ENCODE measurements at regions not wholly inside any gene's neighbourhood (a gene's known extent, or its start where the extent isn't known, plus 50 kb on each side); places are given as distances from the start of the nearest gene placed in this dataset.

GRCh38 chr13:99868767-99869166 is 102.8 kb downstream of the ZIC5 start:
- no peak overlapping the region for H2BK20ac ChIP-seq (ENCODE audit: low read length)
- no peak overlapping the region; the same call in 1 of the 2 replicates for H3K18ac ChIP-seq (ENCODE audit: extremely low read depth, low read length)
- CTCF ChIA-PET (ENCODE audit: partially characterized antibody): interaction anchor here (1.3 to 1.6 kb wide), 3 partner anchors 14 to 39 kb away, joined by 3 to 4 read pairs (median 3); no protein-coding TSS in a partner anchor
- no peak overlapping the region for H3K9ac ChIP-seq (replicated peaks in 1 of 4; ENCODE audit: extremely low read depth in 1 of 4, low read depth in 3 of 4, low read length in 3 of 4)
- DNase-seq (ENCODE audit: low read depth in 1 of 2, low spot score in 2 of 2): no peak
- H4K91ac ChIP-seq (replicated peaks; ENCODE audit: insufficient read length, low read length): no peak overlapping the region
- H3K36me3 ChIP-seq (ENCODE audit: control insufficient read depth in 2 of 4, insufficient read depth in 4 of 4, low read length in 3 of 4): no peaks in the 10 kb centered on the region
- no peak overlapping the region for H3K14ac ChIP-seq (ENCODE audit: insufficient read length)
- no peak overlapping the region for H2BK15ac ChIP-seq (ENCODE audit: low read length)
- H2BK12ac ChIP-seq (ENCODE audit: low read depth, low read length): no peak overlapping the region
- no peak overlapping the region for H2AK5ac ChIP-seq (ENCODE audit: low read depth, low read length)
- no peaks in the 10 kb centered on the region for H3K79me1 ChIP-seq (ENCODE audit: low read depth, low read length)
- no peaks in the 10 kb centered on the region for H3K79me2 ChIP-seq (ENCODE audit: control insufficient read depth in 1 of 2, insufficient read depth in 2 of 2, low read length in 2 of 2)
- 91% methylated on average over 3 of the region's 3 CpGs; no CpG with 5 or more reads in 1 of the 2 experiments for WGBS, 2 experiments (ENCODE audit: extremely low coverage in 1 of 2, insufficient coverage in 1 of 2, insufficient read length in 1 of 2, insufficient replicate concordance in 2 of 2, low coverage in 1 of 2, low lambda C conversion rate in 2 of 2, missing lambda C conversion rate in 1 of 2)
- no peaks in the 10 kb centered on the region for H3K27me3 ChIP-seq (replicated peaks in 1 of 4; ENCODE audit: control insufficient read depth in 3 of 4, extremely low read depth in 1 of 4, insufficient read depth in 3 of 4, low read length in 3 of 4)
- H4K8ac ChIP-seq (ENCODE audit: extremely low read depth, insufficient read depth, low read length): no peak overlapping the region
- H3K4me1 ChIP-seq (replicated peaks in 1 of 4; ENCODE audit: control insufficient read depth in 3 of 4, insufficient read depth in 4 of 4, low read length in 3 of 4): peaks cover 0 to 16% (median 9%) of the 10 kb centered on the region in 4 experiments; a peak in 4 of 7 replicates
- no peak overlapping the region for H2BK120ac ChIP-seq (replicated peaks; ENCODE audit: low read depth, low read length)
- no peak overlapping the region for H3K4me2 ChIP-seq (ENCODE audit: insufficient read depth in 1 of 2, low read depth in 2 of 2, low read length in 2 of 2)
- H4K5ac ChIP-seq (ENCODE audit: insufficient read length, low read depth, low read length): no peak overlapping the region
- no peak overlapping the region for H3K27ac ChIP-seq (ENCODE audit: low read depth, low read length)
- H3K23ac ChIP-seq (ENCODE audit: insufficient read length): no peak overlapping the region
- H3K23me2 ChIP-seq (ENCODE audit: low read depth, low read length): no peaks in the 10 kb centered on the region
- no peak overlapping the region for H3K4me3 ChIP-seq (ENCODE audit: extremely low read depth in 1 of 4, insufficient read depth in 2 of 4, low read depth in 3 of 4, low read length in 4 of 4)
- H4K20me1 ChIP-seq (replicated peaks in 1 of 2; ENCODE audit: control insufficient read depth in 1 of 2, insufficient read depth in 2 of 2, low read length in 2 of 2): no peaks in the 10 kb centered on the region
- peak; percentile 28 for FAIRE-seq
- H2AFZ ChIP-seq (ENCODE audit: low read length): no peak overlapping the region
- TF ChIP-seq YY1 (IDR thresholded peaks at IDR 0.05; ENCODE audit: low read depth, low read length): no peak
- TF ChIP-seq BACH1 (IDR thresholded peaks at IDR 0.05; ENCODE audit: low read length): no peak
- TF ChIP-seq SRF (IDR thresholded peaks at IDR 0.05; ENCODE audit: low read depth, low read length): no peak
- TF ChIP-seq CREB1 (IDR thresholded peaks at IDR 0.05): no peak
- TF ChIP-seq MAFK (IDR thresholded peaks at IDR 0.05; ENCODE audit: low read depth, low read length): no peak
- TF ChIP-seq RFX5 (IDR thresholded peaks at IDR 0.05; ENCODE audit: borderline replicate concordance, low read depth, low read length): no peak
- no peak for TF ChIP-seq ZNF274 (IDR thresholded peaks at IDR 0.05; ENCODE audit: borderline replicate concordance, extremely low read depth, low read length)
- TF ChIP-seq KDM5A (IDR thresholded peaks at IDR 0.05; ENCODE audit: low read length): no peak
- H3K4ac ChIP-seq (replicated peaks; ENCODE audit: insufficient read length, low read depth, low read length): no peak overlapping the region
- H2BK5ac ChIP-seq (ENCODE audit: low read depth, low read length): no peak overlapping the region
- no peaks in the 10 kb centered on the region for H3K9me3 ChIP-seq (ENCODE audit: insufficient read depth in 2 of 2, low read depth in 1 of 2, low read length in 1 of 2)
- no peak overlapping the region for H3K56ac ChIP-seq (replicated peaks; ENCODE audit: insufficient read length, low read depth, low read length)
- POLR2A ChIA-PET (ENCODE audit: partially characterized antibody): no interaction called here

Data from H1 (cell line).